GM18907 (cell line): ENCODE measurements at regions not wholly inside any gene's neighbourhood (a gene's known extent, or its start where the extent isn't known, plus 50 kb on each side); places are given as distances from the start of the nearest gene placed in this dataset.
"Not testable (repeated sequence)": the region's sequence is repeated elsewhere in the genome, so short reads cannot be mapped to it uniquely, and the experiment has no call there.

ENCODE experiments used
- ATAC-seq: cut with Tn5 transposase; IDR thresholded peaks from one replicate; pipeline ENCODE4 v1.9.1; 2021; ENCODE audit warnings: mild to moderate bottlenecking, moderate library complexity; ENCODE audit not compliant: unreplicated experiment

DNA sequence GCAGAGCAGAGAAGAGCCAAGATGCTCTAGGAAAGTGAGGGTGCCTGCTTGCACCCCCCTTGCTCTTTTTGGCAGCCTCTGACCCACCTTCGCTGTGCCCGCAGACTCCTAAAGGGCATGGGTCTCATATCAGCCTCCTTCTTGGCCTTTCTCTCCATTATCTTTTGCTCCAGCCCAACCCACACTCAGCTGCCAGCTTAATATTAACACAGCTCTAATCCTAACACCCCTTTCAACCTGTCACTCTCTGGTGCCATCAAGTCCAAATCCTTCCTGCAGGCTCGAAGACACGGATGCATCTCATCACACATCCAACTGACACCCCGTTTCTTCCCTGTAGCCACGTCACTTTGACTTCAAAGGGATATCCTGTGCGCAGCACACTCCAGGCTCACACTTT lies 171.6 kb upstream of the AUTS2 start:
- no peak for ATAC-seq

DNA sequence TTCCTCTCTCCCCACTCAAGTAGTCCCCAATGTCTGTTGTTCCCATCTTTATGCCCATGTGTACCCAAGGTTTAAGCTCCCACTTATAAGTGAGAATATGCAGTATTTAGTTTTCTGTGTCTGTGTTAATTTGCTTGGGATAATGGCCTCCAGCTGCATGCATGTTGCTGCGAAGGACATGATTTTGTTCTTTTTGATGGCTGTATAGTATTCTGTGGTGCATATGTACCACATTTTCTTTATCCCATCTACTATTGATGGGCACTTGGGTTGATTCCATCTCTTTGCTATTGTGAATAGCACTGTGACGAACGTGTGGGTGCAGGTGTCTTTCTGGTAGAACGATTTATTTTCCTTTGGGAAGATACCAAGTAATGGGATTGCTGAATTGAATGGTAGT lies 170.2 kb upstream of the AUTS2 start:
- no peak for ATAC-seq

DNA sequence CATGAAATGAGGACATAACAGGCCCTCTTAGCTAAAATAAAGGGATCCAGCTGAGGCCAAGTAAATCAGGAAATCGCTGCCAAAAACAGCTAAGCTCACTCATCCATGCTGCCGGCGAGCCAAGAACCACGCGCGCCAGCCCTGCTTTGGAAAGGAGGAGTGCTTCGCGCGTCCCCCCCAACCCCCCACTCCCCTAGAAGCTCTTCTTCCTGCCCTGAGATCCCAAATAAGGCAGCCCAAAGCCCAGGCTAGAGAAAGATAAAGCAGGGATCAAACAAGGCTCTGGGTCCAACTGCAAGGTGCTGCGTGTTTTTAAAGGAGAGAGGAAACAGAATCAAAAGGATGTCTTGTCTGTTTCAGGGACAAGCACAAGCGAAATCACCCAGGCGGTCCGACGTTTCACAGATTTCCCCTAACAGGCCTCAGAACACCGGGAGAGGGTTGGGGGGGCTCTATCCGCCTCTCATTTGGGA lies 168.3 kb upstream of the AUTS2 start:
- ATAC-seq: no peak

DNA sequence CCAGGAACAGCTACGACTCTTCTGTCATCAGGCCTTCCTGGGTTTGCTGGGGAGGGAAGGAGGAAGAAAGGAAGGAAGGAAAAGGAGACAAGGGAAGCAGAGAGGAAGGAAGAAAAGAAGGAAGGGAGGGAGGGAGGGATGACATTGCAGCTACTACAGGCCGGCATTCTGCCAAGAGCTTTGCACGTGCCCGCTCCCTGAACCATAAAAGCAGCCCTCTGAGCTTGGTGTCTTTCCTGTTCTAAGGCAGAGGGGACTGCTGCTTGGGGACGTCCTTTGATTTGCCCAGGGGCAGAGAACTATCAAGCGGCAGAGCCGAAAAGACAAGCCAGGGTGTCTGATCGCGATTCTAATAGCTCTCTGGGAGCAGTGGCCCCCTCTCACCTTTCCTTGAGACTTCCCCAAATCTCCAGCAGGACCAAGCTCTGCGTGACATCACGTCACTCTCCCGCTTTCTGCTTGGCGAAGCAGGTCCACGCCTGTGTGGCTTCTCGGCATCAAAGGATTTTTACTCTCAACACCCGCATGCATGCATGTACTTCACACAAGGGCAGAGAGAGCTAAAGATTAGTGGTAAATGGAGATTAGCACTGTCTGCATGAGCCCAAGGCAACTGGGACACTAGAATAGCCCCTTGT lies 167.8 kb upstream of the AUTS2 start:
- ATAC-seq: no peak

DNA sequence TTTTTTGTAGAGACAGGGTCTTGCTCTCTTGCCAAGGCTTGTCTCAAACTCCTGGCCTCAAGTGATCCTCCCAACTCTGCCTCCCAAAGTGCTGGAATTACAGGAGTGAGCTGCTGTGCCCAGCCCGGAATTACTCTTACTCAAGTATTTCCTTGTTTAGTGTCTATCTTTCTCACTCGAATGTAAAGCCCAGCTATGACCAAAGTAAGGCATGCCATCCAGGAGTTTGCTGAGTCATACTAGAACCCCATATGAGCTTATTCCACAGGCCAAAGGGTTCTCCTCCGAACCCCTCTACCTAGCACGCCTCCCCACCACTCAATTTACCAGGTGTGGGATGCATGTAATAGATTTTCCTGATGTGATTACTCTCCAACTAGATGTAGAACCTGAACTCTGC lies 166.6 kb upstream of the AUTS2 start:
- ATAC-seq: no peak

DNA sequence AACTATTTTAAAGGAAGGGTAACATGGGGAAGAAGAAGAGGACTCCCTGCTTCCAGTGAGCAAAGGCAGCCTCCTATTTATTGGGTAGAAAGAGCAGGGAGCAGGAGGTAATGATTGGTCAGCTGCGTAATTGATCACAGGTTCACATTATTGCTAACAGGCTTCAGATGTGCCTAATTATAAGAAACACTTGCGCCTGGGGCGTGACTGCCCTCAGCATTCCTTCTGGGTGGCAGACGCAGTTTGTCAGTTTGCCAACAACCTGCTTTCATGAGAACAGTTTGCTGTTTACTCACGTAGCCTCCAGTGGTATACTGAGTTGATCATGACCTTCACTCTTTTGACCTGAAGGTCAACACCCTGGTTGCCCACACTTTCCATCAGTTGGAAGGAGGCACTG lies 166.0 kb upstream of the AUTS2 start:
- not testable (repeated sequence) for ATAC-seq

DNA sequence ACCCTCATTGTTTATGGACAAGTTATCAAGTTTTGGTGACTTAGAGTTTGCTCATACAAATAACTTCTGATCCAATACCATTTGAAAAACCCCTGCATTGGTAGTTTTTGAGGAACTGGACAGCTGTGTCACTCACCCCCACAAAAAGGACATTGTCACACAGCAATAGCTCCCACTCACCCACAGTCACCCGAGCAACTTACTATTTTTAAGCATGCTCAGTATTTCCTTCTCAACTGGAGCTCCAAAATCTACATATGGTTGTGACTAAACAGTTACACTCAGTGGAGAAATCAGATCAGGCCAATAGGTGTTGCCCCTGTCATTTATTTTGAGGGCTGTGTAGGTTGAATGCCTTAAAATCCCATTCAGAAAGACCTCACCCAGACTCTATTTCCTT lies 165.2 kb upstream of the AUTS2 start:
- ATAC-seq: no peak

DNA sequence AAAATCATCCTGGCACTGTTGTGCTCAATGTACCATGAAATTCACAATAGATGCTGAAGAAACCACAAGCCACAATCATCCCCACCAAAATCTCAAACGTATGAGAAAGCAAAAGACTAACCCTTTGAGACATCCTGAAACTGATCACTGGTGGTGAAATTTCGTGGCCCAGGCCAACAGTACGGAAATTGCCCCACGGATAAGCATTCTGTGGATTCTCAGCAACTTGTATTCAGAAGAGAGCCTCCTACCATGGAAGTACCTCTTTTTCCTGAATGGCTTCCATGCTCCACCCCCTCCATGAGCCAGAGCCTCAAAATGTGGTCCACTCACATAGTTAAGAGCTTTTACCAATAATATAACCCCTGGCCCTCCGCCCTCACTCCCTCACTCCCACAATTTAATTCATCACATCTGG lies 163.9 kb upstream of the AUTS2 start:
- ATAC-seq: no peak

DNA sequence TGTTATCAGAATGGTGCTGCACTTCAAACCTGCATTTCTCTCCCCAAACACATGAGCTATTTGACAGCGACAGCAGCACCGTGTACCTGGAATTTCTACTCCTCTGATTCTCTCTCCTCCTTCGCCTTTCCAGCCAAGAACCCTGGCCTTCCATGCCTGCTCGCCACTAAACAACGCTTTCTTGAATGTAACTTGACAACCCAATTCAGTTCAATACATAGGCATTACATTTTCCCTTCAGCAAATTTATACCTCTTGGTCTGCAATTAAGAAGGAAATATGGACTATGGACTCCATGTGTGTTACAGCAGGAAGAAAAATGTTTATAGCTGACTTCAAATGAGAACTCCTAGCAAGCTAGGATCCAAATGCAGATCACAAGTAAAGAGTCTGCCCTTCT lies 162.6 kb upstream of the AUTS2 start:
- no peak for ATAC-seq

DNA sequence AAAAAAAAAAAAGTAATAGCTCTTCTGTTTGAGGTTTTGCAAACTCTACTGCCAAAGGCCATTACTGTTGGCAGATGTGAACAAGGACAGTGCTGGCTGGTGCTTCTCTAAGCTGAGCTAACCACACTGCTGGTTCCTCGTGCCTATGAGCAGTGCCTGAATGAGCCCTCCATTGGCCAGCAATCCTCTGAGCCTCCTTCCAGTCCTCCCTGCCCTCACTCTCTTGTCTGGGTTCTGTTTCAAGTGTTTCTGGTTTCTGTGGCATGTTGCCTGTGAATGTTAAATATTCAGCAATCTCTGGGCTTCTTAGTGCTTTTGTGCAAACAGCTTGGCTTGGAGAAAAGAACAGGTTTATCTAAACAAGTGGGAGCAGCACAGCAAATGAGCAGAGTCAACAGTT lies 161.3 kb upstream of the AUTS2 start:
- no peak for ATAC-seq

DNA sequence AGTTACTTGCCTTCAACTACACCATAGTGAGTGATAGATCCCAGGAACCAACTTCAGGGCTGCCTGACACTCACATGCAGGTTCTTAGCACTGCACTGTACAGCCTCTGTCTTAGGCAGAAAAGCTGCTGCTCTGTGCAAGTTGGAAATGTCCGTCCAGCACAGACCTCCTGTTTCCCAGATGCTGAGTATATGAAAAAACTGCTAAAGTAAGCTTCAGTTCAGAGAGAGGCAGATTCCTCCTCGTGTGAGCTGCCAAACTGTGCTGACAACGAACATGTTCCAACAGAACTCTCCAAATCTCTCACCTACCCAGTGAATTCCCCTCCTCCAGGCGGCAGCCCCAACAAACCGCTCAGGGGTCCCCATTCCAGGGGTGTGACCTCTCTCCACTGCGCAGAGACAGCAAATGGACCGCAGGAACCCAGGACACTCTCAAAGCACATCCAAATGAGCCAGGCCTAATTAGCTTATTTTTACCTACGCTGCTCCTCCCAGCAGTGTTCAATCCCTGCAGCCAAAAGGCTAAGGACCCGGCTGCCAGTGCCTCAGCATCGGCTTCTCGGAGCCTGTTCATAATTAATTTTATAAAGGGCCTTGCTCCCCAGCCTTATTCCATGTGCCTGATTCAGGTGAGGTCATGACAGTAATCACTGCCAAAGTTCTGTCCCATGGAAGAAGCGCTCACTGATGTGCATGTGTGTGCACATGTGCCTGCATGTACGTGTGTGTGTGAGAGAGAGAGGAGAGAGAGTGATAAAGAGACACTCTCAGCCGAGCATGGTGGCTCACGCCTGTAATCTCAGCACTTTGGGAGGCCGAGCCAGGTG lies 159.5 kb upstream of the AUTS2 start:
- ATAC-seq: no peak

DNA sequence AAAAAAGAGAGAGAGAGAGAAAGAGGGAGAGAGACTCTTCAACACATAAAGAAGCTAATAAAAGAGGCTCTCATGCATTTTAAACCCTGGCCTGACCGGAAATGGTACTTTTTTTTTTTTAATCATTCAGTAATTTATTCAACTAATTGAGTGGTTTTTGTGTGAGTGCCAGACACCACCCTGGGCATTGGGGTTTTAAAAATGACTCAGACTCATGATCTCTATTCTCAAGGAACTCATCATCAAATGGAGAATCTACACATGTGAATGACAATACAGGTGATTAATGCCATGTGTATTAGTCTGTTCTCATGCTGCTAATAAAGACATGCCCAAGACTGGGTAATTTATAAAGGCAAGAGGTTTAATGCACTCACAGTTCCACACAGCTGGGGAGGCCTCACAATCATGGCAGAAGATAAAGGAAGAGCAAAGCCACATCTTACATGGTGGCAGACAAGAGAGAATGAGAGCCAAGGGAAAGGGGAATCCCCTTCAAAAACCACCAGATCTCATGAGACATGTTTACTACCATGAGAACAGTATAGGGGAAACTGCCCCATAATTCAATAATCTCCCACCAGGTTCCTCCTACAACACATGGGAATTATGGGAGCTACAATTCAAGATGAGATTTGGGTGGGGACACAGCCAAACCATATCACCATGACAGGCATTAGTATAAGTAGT lies 158.5 kb upstream of the AUTS2 start:
- ATAC-seq: no peak

DNA sequence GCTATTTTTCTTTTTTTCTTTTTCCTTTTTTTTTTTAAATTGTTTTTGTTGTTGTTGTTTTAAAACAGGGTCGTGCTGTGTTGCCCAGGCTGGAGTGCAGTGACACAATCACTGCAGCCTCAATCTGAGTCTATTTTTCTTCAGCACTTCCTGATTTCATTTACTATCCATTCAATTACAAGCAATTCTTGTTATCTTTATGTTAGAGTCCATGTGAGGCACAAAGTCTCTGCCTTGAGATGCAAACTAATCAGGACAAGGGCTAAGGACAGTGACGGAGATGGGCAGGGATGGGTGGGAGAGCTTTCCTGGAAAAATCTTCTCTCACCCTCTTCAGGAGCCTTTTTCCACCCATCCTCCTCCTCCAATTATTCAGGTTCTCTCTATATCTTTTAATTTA lies 157.3 kb upstream of the AUTS2 start:
- ATAC-seq: no peak

DNA sequence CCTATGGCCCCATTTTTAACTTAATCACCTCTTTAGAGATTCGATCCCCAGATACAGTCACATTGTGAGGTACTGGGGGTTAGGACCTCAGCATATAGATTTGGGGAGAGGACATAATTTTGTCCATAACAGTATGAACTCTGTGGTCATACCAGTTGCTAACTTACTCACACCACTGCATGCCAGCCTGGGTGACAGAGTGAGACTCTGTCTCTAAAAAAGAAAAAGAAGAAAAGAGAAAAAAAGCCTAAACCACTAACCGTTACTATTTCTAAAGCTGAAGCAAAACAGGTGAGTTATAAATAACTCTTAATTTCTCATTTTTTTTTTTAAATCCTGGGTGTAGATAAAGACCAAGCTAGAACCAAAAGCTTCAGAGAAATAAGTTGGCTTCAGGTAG lies 155.1 kb upstream of the AUTS2 start:
- ATAC-seq: no peak

DNA sequence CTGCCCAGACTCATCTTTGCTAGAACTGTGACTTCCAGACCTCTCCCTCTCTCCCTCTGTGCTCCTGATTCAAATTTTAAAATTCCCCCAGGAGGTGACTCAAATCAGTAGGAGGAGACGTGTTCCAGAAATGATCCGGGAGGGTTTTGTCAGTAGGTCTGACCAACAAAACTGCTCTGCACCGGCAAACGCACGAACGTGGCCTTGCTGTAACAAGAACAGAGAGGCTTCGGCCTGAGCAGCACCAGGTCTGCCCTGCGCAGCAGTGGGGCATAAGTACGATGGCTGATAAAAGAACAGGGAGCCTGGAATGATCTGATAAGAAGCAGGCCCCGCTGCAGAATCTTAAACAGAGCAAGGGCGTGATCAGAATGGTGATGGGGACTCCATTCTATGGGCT lies 152.7 kb upstream of the AUTS2 start:
- no peak for ATAC-seq

DNA sequence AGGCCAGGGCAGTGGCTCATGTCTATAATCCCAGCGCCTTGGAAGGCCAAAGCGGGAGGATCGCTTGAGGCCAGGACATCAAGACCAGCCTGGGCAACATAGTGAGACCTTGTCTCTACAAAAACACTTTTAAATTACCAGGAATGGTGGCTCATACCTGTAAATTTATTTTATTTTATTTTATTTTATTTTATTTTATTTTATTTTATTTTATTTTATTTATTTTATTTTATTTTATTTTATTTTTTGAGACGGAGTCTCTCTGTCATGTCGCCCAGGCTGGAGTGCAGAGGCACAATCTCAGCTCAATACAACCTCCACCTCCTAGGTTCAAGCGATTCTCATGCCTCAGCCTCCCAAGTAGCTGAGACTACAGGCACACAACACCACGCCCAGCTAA lies 152.1 kb upstream of the AUTS2 start:
- not testable (repeated sequence) for ATAC-seq

DNA sequence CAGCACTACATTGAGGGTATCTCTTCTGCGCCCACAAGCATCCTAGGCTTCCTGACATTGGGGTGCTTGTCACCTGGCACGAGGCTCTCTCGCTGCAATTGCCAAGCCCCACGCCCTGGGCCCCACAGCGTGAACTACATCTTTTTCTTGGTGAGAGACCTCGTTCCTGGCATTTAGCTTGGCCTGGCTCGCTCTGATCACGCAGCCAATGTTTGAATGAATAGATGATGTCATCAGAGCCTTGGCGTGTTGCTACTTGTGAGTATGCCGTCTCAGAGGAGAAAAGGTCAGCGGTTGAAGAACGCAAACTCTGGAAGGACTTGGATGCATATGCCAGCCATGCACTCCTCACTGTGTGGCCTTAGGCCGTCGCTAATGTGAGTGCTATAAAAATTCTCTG lies 150.2 kb upstream of the AUTS2 start:
- no peak for ATAC-seq

DNA sequence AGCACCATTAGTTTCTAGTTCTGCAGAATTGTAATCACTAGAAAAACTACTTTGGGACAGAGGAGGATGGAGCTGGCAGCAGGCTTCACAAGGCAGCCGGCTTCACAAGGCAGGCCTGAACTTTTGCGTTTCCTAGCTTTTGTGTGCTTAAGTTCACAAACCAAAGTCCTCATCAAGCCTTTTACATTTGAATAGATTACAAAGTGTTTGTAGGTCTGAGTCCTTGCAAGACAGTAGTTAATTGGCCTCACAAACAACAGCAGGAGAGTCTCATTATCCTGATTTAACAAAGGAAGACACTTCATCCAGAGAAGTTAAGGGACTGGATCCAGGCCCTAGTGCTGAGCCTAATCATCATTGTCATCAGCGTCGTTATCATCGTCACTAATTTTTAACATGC lies 147.8 kb upstream of the AUTS2 start:
- no peak for ATAC-seq

DNA sequence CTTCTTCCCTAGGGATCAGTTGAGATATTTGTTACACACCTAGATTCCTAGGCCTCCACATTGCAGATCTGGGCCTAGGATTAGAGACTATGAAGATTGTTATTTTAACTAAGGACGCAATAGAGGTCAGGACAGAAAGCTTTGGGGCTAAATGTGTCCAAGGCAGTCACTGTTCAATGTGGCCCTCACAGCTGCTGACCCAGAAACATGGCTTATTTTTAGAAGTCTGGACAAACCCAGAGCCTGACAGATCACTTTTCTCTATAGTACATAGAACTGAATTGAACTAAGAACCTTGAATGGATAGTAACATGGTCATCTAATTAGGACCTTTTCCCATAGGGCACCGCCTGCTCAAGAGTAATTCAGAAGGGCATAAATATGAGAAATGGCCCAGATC lies 146.6 kb upstream of the AUTS2 start:
- no peak for ATAC-seq

DNA sequence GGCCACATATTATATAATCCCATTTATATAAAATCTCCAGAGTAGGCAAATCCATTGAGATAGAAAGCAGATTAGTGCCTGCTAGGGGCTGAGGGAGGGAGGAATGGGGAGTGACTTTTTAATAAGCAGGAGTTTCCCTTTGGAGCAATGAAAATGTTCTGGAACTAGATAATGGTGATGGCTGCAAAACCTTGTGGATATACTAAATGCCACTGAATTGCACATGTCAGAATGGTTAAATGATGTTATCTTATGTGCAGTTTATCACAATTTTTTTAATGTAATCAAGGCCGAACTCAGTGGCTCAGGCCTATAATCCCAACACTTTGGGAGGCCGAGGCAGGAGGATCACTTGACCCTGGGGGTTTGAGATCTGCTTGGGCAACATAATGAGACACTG lies 145.5 kb upstream of the AUTS2 start:
- ATAC-seq: no peak

DNA sequence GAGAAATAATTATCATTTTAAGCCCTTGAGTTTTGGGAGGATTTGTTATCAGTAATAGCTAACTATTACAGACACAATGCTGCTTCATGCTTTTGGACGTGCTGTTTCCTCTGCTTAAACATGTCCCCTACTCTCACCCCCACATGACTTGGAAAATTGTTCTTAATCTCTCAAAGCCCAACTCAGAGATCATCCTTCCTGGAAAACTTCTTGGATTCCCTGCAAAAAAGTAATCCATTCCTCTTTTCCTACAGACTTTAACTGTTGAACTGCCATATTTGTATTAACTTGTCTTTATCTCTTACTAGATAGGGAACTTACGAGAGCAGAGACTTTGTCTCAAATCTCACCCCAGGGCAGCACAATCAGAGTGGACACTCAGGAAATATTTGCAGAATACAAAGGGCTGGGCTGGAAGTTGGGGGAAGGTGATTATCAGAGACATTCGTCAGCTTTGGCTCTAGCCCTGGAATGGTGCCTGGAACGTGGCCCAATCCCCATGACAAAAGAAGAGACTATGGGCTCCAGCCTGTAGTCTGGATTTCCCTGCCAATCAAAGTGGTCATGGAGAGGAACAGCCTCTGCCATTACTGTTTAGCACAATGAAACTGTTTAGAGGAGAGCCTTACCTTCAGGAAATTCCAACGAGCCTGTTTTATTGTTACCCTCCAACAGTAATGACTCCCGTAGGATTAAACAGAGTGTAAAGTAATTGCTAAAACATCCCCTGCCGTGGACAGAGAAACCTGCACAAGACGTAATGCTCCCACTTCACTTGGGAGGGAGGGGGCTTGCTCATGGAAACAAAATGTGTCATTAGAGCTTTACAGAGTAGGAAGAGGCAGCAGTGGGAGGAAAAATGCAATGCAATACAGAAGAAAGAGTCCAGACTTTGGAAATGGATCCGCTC lies 140.4 kb upstream of the AUTS2 start:
- no peak for ATAC-seq
